Small intestine (tissue), 7 donors: ENCODE measurements at regions not wholly inside any gene's neighbourhood (a gene's known extent, or its start where the extent isn't known, plus 50 kb on each side); places are given as distances from the start of the nearest gene placed in this dataset.

ENCODE experiments used
- DNase-seq, 2 donors: peaks; one replicate each; pipeline versions ENCODE4 v3.0.0 to v3.0.0-alpha.2; 2013
- FAIRE-seq: peaks from 2 replicates; lab custom pipeline; 2012; peaks lifted over from hg19 to GRCh38; lab: Jason Lieb, UNC
- H3K27ac ChIP-seq, 3 donors: one replicate each; pipeline ENCODE4 v1.5.1; 2013; ENCODE audit warnings: low read length in 2 of 3, mild to moderate bottlenecking in 2 of 3, control low read depth in 1 of 3, inconsistent platforms in 1 of 3, low read depth in 1 of 3, moderate library complexity in 1 of 3
- H3K27me3 ChIP-seq, 3 donors: one replicate each; pipeline ENCODE4 v1.6.1; 2013; ENCODE audit warnings: low read length in 3 of 3, inconsistent platforms in 1 of 3; ENCODE audit not compliant: control insufficient read depth in 3 of 3, insufficient read depth in 3 of 3
- H3K36me3 ChIP-seq, 3 donors: one replicate each; pipeline ENCODE4 v1.6.1; 2013; ENCODE audit warnings: low read length in 3 of 3, inconsistent platforms in 1 of 3, low read depth in 1 of 3, mild to moderate bottlenecking in 1 of 3, moderate library complexity in 1 of 3; ENCODE audit not compliant: control insufficient read depth in 3 of 3, insufficient read depth in 2 of 3
- H3K4me1 ChIP-seq, 3 donors: one replicate each; pipeline ENCODE4 v1.6.1; 2013; ENCODE audit warnings: low read length in 2 of 3, inconsistent platforms in 1 of 3, low read depth in 1 of 3, mild to moderate bottlenecking in 1 of 3, moderate library complexity in 1 of 3; ENCODE audit not compliant: control insufficient read depth in 3 of 3, insufficient read depth in 2 of 3
- H3K4me3 ChIP-seq, 3 donors: one replicate each; pipeline ENCODE4 v1.5.1; 2013; ENCODE audit warnings: low read length in 3 of 3, control low read depth in 1 of 3, inconsistent platforms in 1 of 3, low read depth in 1 of 3, mild to moderate bottlenecking in 1 of 3, moderate library complexity in 1 of 3
- H3K9me3 ChIP-seq, 2 donors: one replicate each; pipeline ENCODE4 v1.6.1; 2013; ENCODE audit warnings: low read depth in 1 of 2, low read length in 1 of 2; ENCODE audit not compliant: control insufficient read depth in 2 of 2, insufficient read depth in 1 of 2
- WGBS, 3 donors: extraction: QIAGEN DNeasy Blood & Tissue Kit; methylation state at CpG; one replicate each; pipeline ENCODE4 v1.1.7; 2013; 5-methylcytosine and 5-hydroxymethylcytosine counted together
- donor health status: healthy with polysubstance abuse.
- donor health status: control.
- donor health status: control.
- donor health status: Bipolar disorder and iron deficiency.
- donor health status: healthy.

DNA sequence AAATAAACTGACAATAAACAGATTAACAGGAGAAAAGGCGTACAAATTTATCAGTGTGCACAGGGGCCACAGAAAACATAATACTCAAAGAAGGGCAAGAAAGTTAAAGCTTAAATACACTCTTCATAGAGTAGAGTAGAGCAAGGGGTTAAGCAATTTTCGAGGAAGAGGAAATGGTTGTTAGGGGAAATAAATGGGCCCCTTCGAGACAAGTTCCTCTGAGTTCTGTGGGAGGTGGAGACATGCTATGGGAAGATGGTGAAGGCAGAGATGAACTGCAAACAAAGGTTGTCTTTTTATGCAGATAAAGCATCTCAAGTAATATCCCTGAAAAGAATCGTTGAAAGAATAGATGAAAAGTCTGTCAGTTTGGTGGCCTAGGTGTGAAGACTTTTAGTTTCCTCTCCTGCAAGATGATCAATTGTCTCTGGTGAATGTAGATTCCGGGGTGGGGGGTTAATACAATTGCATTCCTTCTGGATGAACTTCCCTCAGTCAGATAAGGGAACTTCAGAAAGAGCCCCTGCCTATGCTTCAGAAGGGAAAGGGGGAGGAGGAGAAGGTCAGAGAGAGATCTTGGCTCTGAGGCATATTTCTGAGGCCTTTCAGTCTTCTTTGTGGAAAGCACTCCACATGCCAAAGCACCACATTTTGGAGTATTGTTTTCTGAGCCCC, 127.0 kb downstream of the METTL4 start:
- WGBS, 3 donors: 27 to 35% (median 28%) methylated on average over 5 of the region's 5 CpGs
- DNase-seq: no peak
- H3K9me3 ChIP-seq: peaks cover 0 to 5% of the 10 kb centered on the region in 2 donors

DNA sequence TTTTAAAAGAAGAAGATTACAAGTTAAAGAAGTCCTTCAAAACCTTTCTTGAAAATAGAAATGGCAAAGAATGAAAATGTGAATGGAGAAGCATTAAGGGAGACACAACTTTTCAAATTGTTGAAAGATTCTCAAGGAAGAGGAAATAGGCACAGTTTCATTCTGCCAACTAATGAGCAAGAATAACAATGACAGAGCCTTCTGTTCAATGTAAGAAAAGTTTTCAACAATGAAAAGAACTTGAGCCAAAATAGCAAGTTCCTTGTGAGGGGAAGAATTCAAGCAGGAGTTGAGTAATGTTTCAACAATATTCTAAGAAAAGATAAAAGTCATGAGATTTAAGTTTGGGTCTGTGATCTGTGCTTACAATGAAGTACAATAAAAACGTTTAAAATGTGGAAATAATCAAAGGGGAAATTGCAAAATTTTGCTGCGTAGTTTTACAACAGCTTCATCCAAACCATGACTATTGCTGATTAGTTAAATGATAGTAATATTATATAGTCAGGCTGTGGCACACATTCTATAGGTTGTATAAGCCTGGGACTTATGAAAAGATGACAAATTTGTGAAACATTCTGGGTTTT, 122.6 kb downstream of the METTL4 start:
- no peak for FAIRE-seq

More for the DNA sequence above, 127.0 kb downstream of the METTL4 start:
- H3K27me3 ChIP-seq: no peaks in the 10 kb centered on the region
- no peaks in the 10 kb centered on the region for H3K4me1 ChIP-seq
- FAIRE-seq: no peak
- no peak overlapping the region for H3K27ac ChIP-seq
- no peak overlapping the region for H3K4me3 ChIP-seq
- no peaks in the 10 kb centered on the region for H3K36me3 ChIP-seq

DNA sequence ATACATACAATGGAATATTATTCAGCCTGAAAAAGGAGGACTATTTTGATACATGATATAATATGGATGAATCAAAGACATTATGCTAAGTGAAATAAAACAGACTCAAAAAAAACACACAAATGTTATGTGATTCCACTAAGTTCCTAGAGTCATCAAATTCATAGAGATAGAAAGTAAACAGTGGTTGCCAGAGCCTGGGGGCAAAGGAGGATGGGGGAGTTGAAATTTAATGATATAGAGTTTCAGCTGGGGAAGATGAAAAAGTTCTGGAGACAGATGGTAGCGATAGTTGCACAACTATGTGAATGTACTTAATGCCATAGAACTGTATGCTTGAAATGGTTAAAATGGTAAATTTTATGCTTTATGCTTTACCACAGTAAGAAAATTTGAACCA, 119.7 kb downstream of the METTL4 start:
- H3K9me3 ChIP-seq: no peaks in the 10 kb centered on the region
- H3K4me1 ChIP-seq: no peaks in the 10 kb centered on the region
- no peaks in the 10 kb centered on the region for H3K36me3 ChIP-seq
- DNase-seq: no peak
- 93 to 100% (median 97%) methylated on average over 1 of the region's 1 CpG for WGBS, 3 donors
- no peaks in the 10 kb centered on the region for H3K27me3 ChIP-seq
- FAIRE-seq: no peak
- no peak overlapping the region for H3K4me3 ChIP-seq
- no peak overlapping the region for H3K27ac ChIP-seq

More for the DNA sequence above, 122.6 kb downstream of the METTL4 start:
- H3K36me3 ChIP-seq: no peaks in the 10 kb centered on the region
- no peak for DNase-seq
- H3K4me3 ChIP-seq: no peak overlapping the region
- no peaks in the 10 kb centered on the region for H3K4me1 ChIP-seq
- 53 to 58% (median 55%) methylated on average over 2 of the region's 2 CpGs for WGBS, 3 donors
- H3K27me3 ChIP-seq: no peaks in the 10 kb centered on the region
- no peak overlapping the region for H3K27ac ChIP-seq
- no peaks in the 10 kb centered on the region for H3K9me3 ChIP-seq

DNA sequence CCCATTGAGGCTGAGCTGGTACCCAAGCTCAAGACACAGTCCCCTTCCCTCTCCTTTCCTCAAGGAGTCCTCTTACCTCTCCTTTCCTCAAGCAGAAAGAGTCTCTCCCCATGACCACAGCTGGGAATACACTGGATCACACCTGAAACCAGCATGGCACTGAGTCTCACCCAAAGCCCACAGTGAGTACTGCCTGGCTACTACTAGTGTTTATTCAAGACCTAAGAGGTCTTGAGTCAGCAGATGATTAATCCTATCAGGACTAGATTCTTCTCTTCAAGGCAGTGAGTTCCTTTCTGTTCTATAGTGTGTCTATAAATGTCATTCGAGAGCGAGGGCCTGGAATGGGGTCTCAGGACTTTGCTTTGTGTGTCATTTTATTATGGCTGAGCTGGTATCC, 111.4 kb downstream of the METTL4 start:
- no peak overlapping the region for H3K4me3 ChIP-seq
- no peaks in the 10 kb centered on the region for H3K4me1 ChIP-seq
- no peak for FAIRE-seq
- no peaks in the 10 kb centered on the region for H3K27me3 ChIP-seq
- 70 to 87% (median 84%) methylated on average over 2 of the region's 2 CpGs for WGBS, 3 donors
- no peaks in the 10 kb centered on the region for H3K36me3 ChIP-seq
- no peak overlapping the region for H3K27ac ChIP-seq
- no peak for DNase-seq
- H3K9me3 ChIP-seq: no peaks in the 10 kb centered on the region

DNA sequence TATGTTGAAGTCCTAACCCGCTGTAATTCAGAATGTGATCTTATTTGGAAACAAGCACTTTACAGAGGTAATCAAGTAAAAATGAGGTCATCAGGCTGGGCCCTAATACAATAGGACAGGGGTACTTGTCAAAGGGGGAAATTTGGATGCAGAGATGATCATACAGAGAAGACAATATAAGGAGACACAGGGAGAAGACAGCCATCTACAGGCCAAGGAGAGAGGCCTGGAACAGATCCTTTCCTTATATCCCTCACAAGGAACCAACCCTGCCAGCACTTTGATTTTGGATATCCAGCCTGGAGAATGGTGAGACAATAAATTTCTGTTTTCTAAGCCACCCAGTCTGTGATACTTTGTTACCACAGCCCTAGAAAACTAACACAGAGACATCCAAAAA, 104.3 kb downstream of the METTL4 start:
- Histone ChIP-seq H3K4me1 (no peaks in the 10 kb centered on the region), H3K27me3 (no peaks in the 10 kb centered on the region), H3K9me3 (no peaks in the 10 kb centered on the region), H3K36me3 (no peaks in the 10 kb centered on the region), H3K4me3 (no peak overlapping the region), H3K27ac (no peak overlapping the region)
- WGBS, 3 donors: 91 to 97% (median 95%) methylated on average over 1 of the region's 1 CpG
- DNase-seq (no peak), FAIRE-seq (no peak)

DNA sequence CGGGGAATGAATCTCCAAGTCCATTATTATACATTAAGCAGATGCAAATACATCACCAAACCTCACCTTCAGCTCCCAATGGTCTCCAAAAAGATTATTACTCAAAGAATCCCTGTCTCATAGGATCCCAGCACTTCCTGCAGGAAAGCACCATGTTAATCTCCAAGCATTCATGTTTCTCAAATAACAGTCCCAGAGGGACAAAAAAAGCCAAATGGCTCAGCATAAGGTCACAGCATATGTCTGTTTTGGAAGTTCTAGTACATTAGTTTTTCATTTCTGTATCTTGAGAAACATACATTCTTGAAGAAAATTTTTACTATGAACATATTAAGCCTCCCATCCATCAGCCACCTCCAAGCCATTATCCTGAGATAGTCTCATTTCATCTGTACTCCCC, 103.3 kb downstream of the METTL4 start:
- no peaks in the 10 kb centered on the region for H3K4me1 ChIP-seq
- no peaks in the 10 kb centered on the region for H3K36me3 ChIP-seq
- WGBS, 3 donors: 48 to 71% (median 69%) methylated on average over 1 of the region's 1 CpG
- DNase-seq (no peak), FAIRE-seq (no peak)
- H3K27ac ChIP-seq: no peak overlapping the region
- H3K27me3 ChIP-seq: no peaks in the 10 kb centered on the region
- no peak overlapping the region for H3K4me3 ChIP-seq
- H3K9me3 ChIP-seq: no peaks in the 10 kb centered on the region

- no peak for FAIRE-seq
- no peak for DNase-seq
- Histone ChIP-seq H3K4me3 (no peak overlapping the region), H3K36me3 (no peaks in the 10 kb centered on the region), H3K4me1 (no peaks in the 10 kb centered on the region), H3K27me3 (no peaks in the 10 kb centered on the region), H3K9me3 (no peaks in the 10 kb centered on the region), H3K27ac (no peak overlapping the region)
- 81 to 83% (median 82%) methylated on average over 2 of the region's 2 CpGs for WGBS, 3 donors
These were observed 99.8 kb downstream of the METTL4 start for GRCh38 chr18:2471523-2471922.

- H3K4me3 ChIP-seq: no peak overlapping the region
- no peaks in the 10 kb centered on the region for H3K9me3 ChIP-seq
- no peak for FAIRE-seq
- no peak overlapping the region for H3K27ac ChIP-seq
- DNase-seq: no peak
- no peaks in the 10 kb centered on the region for H3K27me3 ChIP-seq
- WGBS, 3 donors: 63 to 69% (median 67%) methylated on average over 1 of the region's 1 CpG
- H3K36me3 ChIP-seq: no peaks in the 10 kb centered on the region
- H3K4me1 ChIP-seq: no peaks in the 10 kb centered on the region
These were observed 92.6 kb downstream of the METTL4 start for GRCh38 chr18:2478662-2479061.

DNA sequence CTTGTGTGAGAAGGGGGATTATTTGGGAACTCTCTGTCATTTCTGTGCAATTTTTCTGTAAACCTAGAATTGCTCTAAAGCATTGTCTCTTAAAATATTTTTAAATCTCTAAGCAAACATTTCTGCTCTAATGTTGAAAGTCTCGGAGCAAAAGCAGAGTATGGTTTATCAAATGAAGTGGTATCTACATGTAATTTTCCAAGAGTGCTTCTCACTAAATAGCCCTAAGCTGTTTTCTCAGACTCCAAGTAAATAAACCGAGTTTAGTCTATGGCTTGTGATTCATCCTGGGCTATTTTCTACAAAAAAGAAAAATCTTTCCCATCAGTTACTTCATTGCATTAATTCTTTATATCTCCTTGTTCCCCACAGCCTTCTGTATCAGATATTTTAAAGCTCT, 90.8 kb downstream of the METTL4 start:
- DNase-seq: no peak
- no peaks in the 10 kb centered on the region for H3K4me1 ChIP-seq
- 70 to 75% (median 73%) methylated on average over 2 of the region's 2 CpGs for WGBS, 3 donors
- H3K36me3 ChIP-seq: no peaks in the 10 kb centered on the region
- no peak overlapping the region for H3K27ac ChIP-seq
- H3K4me3 ChIP-seq: no peak overlapping the region
- FAIRE-seq: no peak
- H3K27me3 ChIP-seq: no peaks in the 10 kb centered on the region
- H3K9me3 ChIP-seq: no peaks in the 10 kb centered on the region
